SK-N-SH (cell line): ENCODE measurements at regions not wholly inside any gene's neighbourhood (a gene's known extent, or its start where the extent isn't known, plus 50 kb on each side); places are given as distances from the start of the nearest gene placed in this dataset.

Experiments
- CTCF ChIP-seq: fragments of 200-600 bp; sonication (generic); IDR thresholded peaks from 2 replicates; pipeline ENCODE4 v1.6.1; 2017; ENCODE audit warnings: antibody characterized with exemption, mild to moderate bottlenecking, moderate library complexity
- ELF1 ChIP-seq: IDR thresholded peaks from 2 replicates; pipeline ENCODE4 v1.4.0; 2012
- GABPA ChIP-seq: IDR thresholded peaks from 2 replicates; pipeline ENCODE4 v1.4.0; 2012; ENCODE audit warnings: low read depth, mild to moderate bottlenecking
- MXI1 ChIP-seq: IDR thresholded peaks from 2 replicates; pipeline ENCODE4 v1.6.1; 2012; ENCODE audit warnings: mild to moderate bottlenecking, low read depth, low read length, improper control_type of control experiment
- NRF1 ChIP-seq: IDR thresholded peaks from 2 replicates; pipeline ENCODE4 v1.6.1; 2012; ENCODE audit warnings: low read depth, mild to moderate bottlenecking, low read length
- POLR2AphosphoS5 ChIP-seq: IDR thresholded peaks from 2 replicates; pipeline ENCODE4 v1.6.1; 2012; ENCODE audit warnings: low read depth, low read length
- RFX5 ChIP-seq: IDR thresholded peaks from 2 replicates; pipeline ENCODE4 v1.6.1; 2012; ENCODE audit warnings: mild to moderate bottlenecking, improper control_type of control experiment, low read length
- USF1 ChIP-seq: IDR thresholded peaks from 2 replicates; pipeline ENCODE4 v1.4.0; 2012; ENCODE audit warnings: low read depth, borderline replicate concordance

GRCh38 chr10:120657371-120657770, 193.8 kb upstream of the WDR11 start:
- TF ChIP-seq MXI1 (no peak), CTCF (no peak), POLR2AphosphoS5 (no peak), GABPA (no peak), ELF1 (no peak), USF1 (no peak), NRF1 (no peak), RFX5 (no peak)
